Upper lobe of left lung (tissue), 6 donors: ENCODE measurements at regions not wholly inside any gene's neighbourhood (a gene's known extent, or its start where the extent isn't known, plus 50 kb on each side); places are given as distances from the start of the nearest gene placed in this dataset.

Experiments
- ATAC-seq, 2 donors: fragments of 200-7000 bp; cut with Tn5 transposase; one replicate each; pipeline ENCODE4 v1.9.1; 2022; ENCODE audit warnings: mild to moderate bottlenecking in 2 of 2, moderate library complexity in 2 of 2; ENCODE audit not compliant: low FRiP score in 2 of 2
- DNase-seq, 2 donors: peaks; one replicate each; pipeline ENCODE4 v3.0.0-alpha.2; 2019 to 2020
- H3K27ac ChIP-seq, 4 donors: fragments of 200-600 bp; sonication (generic); one replicate each; pipeline ENCODE4 v1.5.1; 2016 to 2019
- H3K27me3 ChIP-seq, 4 donors: fragments of 200-600 bp; sonication (generic); one replicate each; pipeline ENCODE4 v1.5.1; 2017 to 2019
- H3K36me3 ChIP-seq, 4 donors: fragments of 200-600 bp; sonication (generic); one replicate each; pipeline ENCODE4 v1.5.1; 2016 to 2019
- H3K4me1 ChIP-seq, 4 donors: fragments of 200-600 bp; sonication (generic); one replicate each; pipeline ENCODE4 v1.5.1; 2018 to 2019
- H3K4me3 ChIP-seq, 4 donors: fragments of 200-600 bp; sonication (generic); one replicate each; pipeline ENCODE4 v1.5.1; 2017 to 2019; ENCODE audit warnings: mild to moderate bottlenecking in 2 of 4, moderate library complexity in 1 of 4
- H3K9me3 ChIP-seq, 4 donors: fragments of 200-600 bp; sonication (generic); one replicate each; pipeline ENCODE4 v1.5.1; 2018 to 2019
- EP300 ChIP-seq, 4 donors: sonication (generic); formaldehyde crosslinking; IDR thresholded peaks; one replicate each; pipeline ENCODE4 v1.5.1; 2017; ENCODE audit warnings: antibody characterized with exemption in 4 of 4, control low read depth in 2 of 4
- POLR2A ChIP-seq, 4 donors: fragments of 450-650 bp; IDR thresholded peaks; one replicate each; pipeline ENCODE4 v1.5.1; 2016 to 2017; ENCODE audit warnings: antibody characterized with exemption in 4 of 4, mild to moderate bottlenecking in 2 of 4
- POLR2AphosphoS5 ChIP-seq, 2 donors: sonication (generic); formaldehyde crosslinking; IDR thresholded peaks; one replicate each; pipeline ENCODE4 v1.5.1; 2017; ENCODE audit warnings: antibody characterized with exemption in 2 of 2
- WGBS, 2 donors: methylation state at CpG; one replicate each; pipeline ENCODE4 v1.1.5; 2017 to 2018; 5-methylcytosine and 5-hydroxymethylcytosine counted together
- TF ChIP-seq, protein P1 (sequence below), 6 experiments: fragments of 450-650 bp in 4 of 6; fragments of 200-600 bp in 2 of 6; sonication (generic) in 2 of 6; IDR thresholded peaks; one replicate each; pipeline ENCODE4 v1.5.1; 2016 to 2019; ENCODE audit warnings: antibody characterized with exemption in 6 of 6
- donor health status: DM: no; HTN: no; CAD: no; lungs with moderate emphysema.
- donor health status: DM: no; HTN: yes; CAD: no; lungs with severe emphysema.

- no peaks in the 10 kb centered on the region for H3K27me3 ChIP-seq
- H3K36me3 ChIP-seq = no peaks in the 10 kb centered on the region
- WGBS, 2 donors = 47 to 60% methylated on average over 3 of the region's 3 CpGs
- no peaks in the 10 kb centered on the region for H3K9me3 ChIP-seq
- H3K4me1 ChIP-seq = no peaks in the 10 kb centered on the region
- peak in 1 of 2 donors; percentile 22 for DNase-seq
- peak in 1 of 2 donors; percentile 53 for ATAC-seq
- H3K4me3 ChIP-seq = no peak overlapping the region
- H3K27ac ChIP-seq = no peak overlapping the region
- TF ChIP-seq, protein P1, sequence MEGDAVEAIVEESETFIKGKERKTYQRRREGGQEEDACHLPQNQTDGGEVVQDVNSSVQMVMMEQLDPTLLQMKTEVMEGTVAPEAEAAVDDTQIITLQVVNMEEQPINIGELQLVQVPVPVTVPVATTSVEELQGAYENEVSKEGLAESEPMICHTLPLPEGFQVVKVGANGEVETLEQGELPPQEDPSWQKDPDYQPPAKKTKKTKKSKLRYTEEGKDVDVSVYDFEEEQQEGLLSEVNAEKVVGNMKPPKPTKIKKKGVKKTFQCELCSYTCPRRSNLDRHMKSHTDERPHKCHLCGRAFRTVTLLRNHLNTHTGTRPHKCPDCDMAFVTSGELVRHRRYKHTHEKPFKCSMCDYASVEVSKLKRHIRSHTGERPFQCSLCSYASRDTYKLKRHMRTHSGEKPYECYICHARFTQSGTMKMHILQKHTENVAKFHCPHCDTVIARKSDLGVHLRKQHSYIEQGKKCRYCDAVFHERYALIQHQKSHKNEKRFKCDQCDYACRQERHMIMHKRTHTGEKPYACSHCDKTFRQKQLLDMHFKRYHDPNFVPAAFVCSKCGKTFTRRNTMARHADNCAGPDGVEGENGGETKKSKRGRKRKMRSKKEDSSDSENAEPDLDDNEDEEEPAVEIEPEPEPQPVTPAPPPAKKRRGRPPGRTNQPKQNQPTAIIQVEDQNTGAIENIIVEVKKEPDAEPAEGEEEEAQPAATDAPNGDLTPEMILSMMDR (IDR thresholded peaks at IDR 0.05) = no peak
- TF ChIP-seq POLR2AphosphoS5 (IDR thresholded peaks at IDR 0.05) (no peak), EP300 (IDR thresholded peaks at IDR 0.05) (no peak), POLR2A (IDR thresholded peaks at IDR 0.05) (no peak)
Measured at GRCh38 chrX:138925330-138925729, 213.8 kb upstream of the FGF13 start.

GRCh38 chrX:138923805-138924204 lies 212.3 kb upstream of the FGF13 start:
- H3K4me3 ChIP-seq = no peak overlapping the region
- no peaks in the 10 kb centered on the region for H3K4me1 ChIP-seq
- no peaks in the 10 kb centered on the region for H3K9me3 ChIP-seq
- DNase-seq (no peak), ATAC-seq (no peak)
- TF ChIP-seq EP300 (IDR thresholded peaks at IDR 0.05) (no peak), POLR2AphosphoS5 (IDR thresholded peaks at IDR 0.05) (no peak), POLR2A (IDR thresholded peaks at IDR 0.05) (no peak)
- TF ChIP-seq, protein P1 (IDR thresholded peaks at IDR 0.05) = no peak
- H3K36me3 ChIP-seq = no peaks in the 10 kb centered on the region
- no peak overlapping the region for H3K27ac ChIP-seq
- no peaks in the 10 kb centered on the region for H3K27me3 ChIP-seq

GRCh38 chrX:138921031-138921430 lies 209.5 kb upstream of the FGF13 start:
- no peak overlapping the region for H3K4me3 ChIP-seq
- DNase-seq = no peak
- H3K27me3 ChIP-seq = no peaks in the 10 kb centered on the region
- H3K27ac ChIP-seq = no peak overlapping the region
- WGBS, 2 donors = 11 to 36% methylated on average over 2 of the region's 2 CpGs
- no peaks in the 10 kb centered on the region for H3K4me1 ChIP-seq
- TF ChIP-seq, protein P1 (IDR thresholded peaks at IDR 0.05) = no peak
- TF ChIP-seq POLR2A (IDR thresholded peaks at IDR 0.05) (no peak), EP300 (IDR thresholded peaks at IDR 0.05) (no peak), POLR2AphosphoS5 (IDR thresholded peaks at IDR 0.05) (no peak)
- no peaks in the 10 kb centered on the region for H3K36me3 ChIP-seq
- H3K9me3 ChIP-seq = no peaks in the 10 kb centered on the region
- no peak for ATAC-seq

DNA sequence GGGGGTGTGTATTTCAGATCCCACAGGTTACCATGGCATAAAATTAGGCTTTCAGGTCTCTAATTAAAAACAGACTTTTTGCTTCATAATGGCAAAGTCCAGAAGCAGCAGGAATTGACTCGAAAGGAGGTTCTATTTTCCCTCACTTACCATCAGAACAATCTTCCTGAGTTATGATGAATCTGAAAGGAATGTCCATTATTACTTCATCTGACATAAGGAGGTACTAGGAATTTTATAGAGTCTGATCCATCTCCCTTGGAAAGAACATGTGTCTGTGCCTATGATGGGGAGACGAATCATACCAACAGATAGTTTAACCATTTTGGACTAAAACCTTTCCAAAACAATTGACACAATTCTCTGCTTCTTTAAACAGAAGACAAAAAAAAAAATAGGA lies 206.3 kb upstream of the FGF13 start:
- Histone ChIP-seq H3K36me3 (no peaks in the 10 kb centered on the region), H3K9me3 (no peaks in the 10 kb centered on the region), H3K4me1 (no peaks in the 10 kb centered on the region), H3K27me3 (no peaks in the 10 kb centered on the region), H3K4me3 (no peak overlapping the region), H3K27ac (no peak overlapping the region)
- WGBS, 2 donors = 55 to 59% methylated on average over 2 of the region's 2 CpGs
- no peak for DNase-seq
- ATAC-seq = no peak
- TF ChIP-seq POLR2AphosphoS5 (IDR thresholded peaks at IDR 0.05) = no peak
- no peak for TF ChIP-seq POLR2A (IDR thresholded peaks at IDR 0.05)
- TF ChIP-seq, protein P1 (IDR thresholded peaks at IDR 0.05) = no peak
- no peak for TF ChIP-seq EP300 (IDR thresholded peaks at IDR 0.05)

GRCh38 chrX:138914767-138915166 lies 203.2 kb upstream of the FGF13 start:
- ATAC-seq (no peak), DNase-seq (no peak)
- Histone ChIP-seq H3K27ac (no peak overlapping the region), H3K27me3 (no peaks in the 10 kb centered on the region), H3K4me3 (no peak overlapping the region), H3K4me1 (no peaks in the 10 kb centered on the region), H3K36me3 (no peaks in the 10 kb centered on the region), H3K9me3 (no peaks in the 10 kb centered on the region)
- TF ChIP-seq EP300 (IDR thresholded peaks at IDR 0.05) (no peak), POLR2A (IDR thresholded peaks at IDR 0.05) (no peak), POLR2AphosphoS5 (IDR thresholded peaks at IDR 0.05) (no peak)
- TF ChIP-seq, protein P1 (IDR thresholded peaks at IDR 0.05) = no peak
